Endothelial cell (in vitro differentiated cells): ENCODE measurements at regions not wholly inside any gene's neighbourhood (a gene's known extent, or its start where the extent isn't known, plus 50 kb on each side); places are given as distances from the start of the nearest gene placed in this dataset.

Experiments
- DNase-seq: peaks from one replicate; pipeline ENCODE4 v3.0.0; 2021; ENCODE audit warnings: low spot score
- H3K27ac Mint-ChIP-seq: one replicate; pipeline ENCODE4 v1.8.0; 2021; ENCODE audit warnings: mixed read lengths, inconsistent platforms; ENCODE audit not compliant: unreplicated experiment
- H3K27me3 Mint-ChIP-seq: one replicate; pipeline ENCODE4 v1.8.0; 2021; ENCODE audit warnings: mild to moderate bottlenecking, moderate library complexity, mixed read lengths, inconsistent platforms; ENCODE audit not compliant: unreplicated experiment
- H3K36me3 Mint-ChIP-seq: one replicate; pipeline ENCODE4 v1.8.0; 2021; ENCODE audit warnings: mild to moderate bottlenecking, low read depth, mixed read lengths, inconsistent platforms; ENCODE audit not compliant: unreplicated experiment
- H3K4me1 Mint-ChIP-seq: one replicate; pipeline ENCODE4 v1.8.0; 2021; ENCODE audit warnings: mild to moderate bottlenecking, mixed read lengths, inconsistent platforms; ENCODE audit not compliant: unreplicated experiment
- H3K4me3 Mint-ChIP-seq: one replicate; pipeline ENCODE4 v1.8.0; 2021; ENCODE audit warnings: mild to moderate bottlenecking, mixed read lengths, inconsistent platforms; ENCODE audit not compliant: unreplicated experiment
- H3K9me3 Mint-ChIP-seq: one replicate; pipeline ENCODE4 v1.8.0; 2021; ENCODE audit warnings: mixed read lengths, inconsistent platforms; ENCODE audit not compliant: unreplicated experiment
- TF ChIP-seq, protein P1 (sequence below): fragments of 200-600 bp; sonication (generic); IDR thresholded peaks from one replicate; pipeline ENCODE4 v1.5.0; 2021; ENCODE audit warnings: antibody characterized with exemption; ENCODE audit not compliant: unreplicated experiment

DNA sequence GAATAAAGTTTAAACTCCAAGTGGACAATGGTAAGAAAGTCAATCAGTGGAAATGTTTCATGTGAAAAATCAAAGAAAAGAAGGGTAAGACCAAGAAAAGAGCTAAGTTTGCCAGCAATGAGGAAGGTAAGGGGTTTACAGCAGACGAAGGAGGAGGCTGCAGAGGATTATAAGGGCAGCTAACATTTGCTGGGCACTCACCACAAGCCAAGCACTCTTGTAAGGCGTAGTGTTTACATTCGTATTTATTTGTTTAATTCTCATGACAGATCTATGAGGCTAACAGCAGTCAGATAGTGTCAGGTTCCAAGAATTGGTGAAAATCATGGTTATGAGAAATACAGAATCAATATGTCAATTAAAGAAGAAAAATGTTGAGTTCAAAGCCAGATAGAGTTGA, 75.2 kb upstream of the NGF start:
- H3K9me3 Mint-ChIP-seq: no peaks in the 10 kb centered on the region
- no peak overlapping the region for H3K4me3 Mint-ChIP-seq
- no peaks in the 10 kb centered on the region for H3K4me1 Mint-ChIP-seq
- no peaks in the 10 kb centered on the region for H3K36me3 Mint-ChIP-seq
- H3K27ac Mint-ChIP-seq: no peak overlapping the region
- no peaks in the 10 kb centered on the region for H3K27me3 Mint-ChIP-seq
- TF ChIP-seq, protein P1, sequence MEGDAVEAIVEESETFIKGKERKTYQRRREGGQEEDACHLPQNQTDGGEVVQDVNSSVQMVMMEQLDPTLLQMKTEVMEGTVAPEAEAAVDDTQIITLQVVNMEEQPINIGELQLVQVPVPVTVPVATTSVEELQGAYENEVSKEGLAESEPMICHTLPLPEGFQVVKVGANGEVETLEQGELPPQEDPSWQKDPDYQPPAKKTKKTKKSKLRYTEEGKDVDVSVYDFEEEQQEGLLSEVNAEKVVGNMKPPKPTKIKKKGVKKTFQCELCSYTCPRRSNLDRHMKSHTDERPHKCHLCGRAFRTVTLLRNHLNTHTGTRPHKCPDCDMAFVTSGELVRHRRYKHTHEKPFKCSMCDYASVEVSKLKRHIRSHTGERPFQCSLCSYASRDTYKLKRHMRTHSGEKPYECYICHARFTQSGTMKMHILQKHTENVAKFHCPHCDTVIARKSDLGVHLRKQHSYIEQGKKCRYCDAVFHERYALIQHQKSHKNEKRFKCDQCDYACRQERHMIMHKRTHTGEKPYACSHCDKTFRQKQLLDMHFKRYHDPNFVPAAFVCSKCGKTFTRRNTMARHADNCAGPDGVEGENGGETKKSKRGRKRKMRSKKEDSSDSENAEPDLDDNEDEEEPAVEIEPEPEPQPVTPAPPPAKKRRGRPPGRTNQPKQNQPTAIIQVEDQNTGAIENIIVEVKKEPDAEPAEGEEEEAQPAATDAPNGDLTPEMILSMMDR: no peak
- no peak for DNase-seq

DNA sequence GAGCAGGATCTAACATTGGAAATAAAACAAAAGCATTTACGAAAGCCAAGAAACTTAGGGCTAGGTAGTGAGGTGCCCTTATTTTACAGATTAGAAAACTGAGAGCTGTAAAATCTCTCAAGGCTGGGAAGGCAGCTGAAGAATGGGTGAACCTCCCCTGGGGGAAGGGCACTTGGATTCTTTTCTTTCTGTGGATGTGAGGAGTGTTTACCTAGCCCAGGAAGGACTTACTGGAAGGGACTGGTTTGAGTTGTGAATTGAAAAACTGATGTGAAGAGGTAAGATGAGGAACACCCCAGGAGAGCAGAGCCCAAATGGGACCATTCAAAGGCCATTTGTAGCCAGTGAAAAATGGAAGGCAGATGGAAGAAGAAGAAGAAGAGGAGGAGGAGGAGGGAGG, 74.7 kb upstream of the NGF start:
- no peak for DNase-seq
- TF ChIP-seq, protein P1: no peak
- H3K4me3 Mint-ChIP-seq: no peak overlapping the region
- H3K36me3 Mint-ChIP-seq: no peaks in the 10 kb centered on the region
- H3K9me3 Mint-ChIP-seq: no peaks in the 10 kb centered on the region
- H3K27ac Mint-ChIP-seq: no peak overlapping the region
- H3K4me1 Mint-ChIP-seq: no peaks in the 10 kb centered on the region
- no peaks in the 10 kb centered on the region for H3K27me3 Mint-ChIP-seq

DNA sequence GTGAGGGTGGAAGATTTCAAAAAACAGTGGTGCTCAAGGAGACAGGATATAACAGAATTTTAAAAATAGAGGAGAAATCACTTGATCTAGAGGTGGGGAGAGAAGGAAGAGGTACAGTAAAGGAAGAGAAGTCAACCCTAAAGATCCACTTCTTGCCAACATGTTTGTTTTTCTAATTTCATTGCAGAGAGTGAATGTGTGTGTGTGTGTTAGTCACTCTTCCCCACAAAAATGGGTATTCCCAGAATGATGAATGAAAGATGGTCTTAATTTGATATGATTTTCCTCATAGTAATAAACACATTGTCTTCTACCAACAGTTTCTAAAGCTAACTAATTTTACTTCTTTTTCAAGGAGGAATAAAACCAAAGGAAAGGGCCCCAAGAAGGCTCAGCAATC, 74.2 kb upstream of the NGF start:
- Mint-ChIP-seq H3K9me3 (no peaks in the 10 kb centered on the region), H3K4me1 (no peaks in the 10 kb centered on the region), H3K36me3 (no peaks in the 10 kb centered on the region), H3K4me3 (no peak overlapping the region), H3K27me3 (no peaks in the 10 kb centered on the region), H3K27ac (no peak overlapping the region)
- TF ChIP-seq, protein P1: no peak
- no peak for DNase-seq

DNA sequence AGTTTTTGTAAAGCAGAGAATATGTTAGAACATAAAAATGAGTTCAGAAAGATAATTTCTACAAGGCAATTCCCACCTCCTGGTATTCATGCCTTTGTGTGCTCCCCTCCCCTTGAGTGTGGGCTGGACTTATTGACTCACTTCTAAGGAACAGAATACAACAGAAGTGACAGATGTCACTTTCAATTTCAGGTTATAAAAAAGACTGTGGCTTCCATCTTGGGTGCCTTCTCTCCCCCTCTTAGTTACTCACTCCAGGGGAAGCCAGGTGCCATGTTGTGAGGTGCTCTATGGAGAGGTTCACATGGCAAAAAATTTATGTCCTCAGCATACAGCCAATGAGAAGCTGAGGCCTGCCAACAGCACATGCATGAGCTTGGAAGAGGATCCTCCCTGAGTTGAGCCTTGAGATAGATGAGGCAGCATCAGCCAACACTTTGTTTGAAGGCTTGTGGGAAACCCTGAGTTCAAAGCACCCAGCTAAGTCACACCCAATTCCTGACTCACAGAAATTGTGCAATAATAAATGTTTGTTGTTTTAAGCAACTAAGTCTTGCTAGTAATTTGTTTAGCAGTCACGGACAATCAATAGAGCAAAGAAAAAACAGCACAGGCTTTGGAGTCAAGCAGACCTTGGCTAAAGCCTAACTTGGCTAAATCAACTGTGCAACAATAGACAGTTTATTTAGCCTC, 73.5 kb upstream of the NGF start:
- Mint-ChIP-seq H3K27ac (no peak overlapping the region), H3K27me3 (no peaks in the 10 kb centered on the region), H3K9me3 (peaks cover 4% of the 10 kb centered on the region), H3K4me1 (no peaks in the 10 kb centered on the region), H3K4me3 (no peak overlapping the region), H3K36me3 (no peaks in the 10 kb centered on the region)
- TF ChIP-seq, protein P1: no peak
- DNase-seq: no peak

DNA sequence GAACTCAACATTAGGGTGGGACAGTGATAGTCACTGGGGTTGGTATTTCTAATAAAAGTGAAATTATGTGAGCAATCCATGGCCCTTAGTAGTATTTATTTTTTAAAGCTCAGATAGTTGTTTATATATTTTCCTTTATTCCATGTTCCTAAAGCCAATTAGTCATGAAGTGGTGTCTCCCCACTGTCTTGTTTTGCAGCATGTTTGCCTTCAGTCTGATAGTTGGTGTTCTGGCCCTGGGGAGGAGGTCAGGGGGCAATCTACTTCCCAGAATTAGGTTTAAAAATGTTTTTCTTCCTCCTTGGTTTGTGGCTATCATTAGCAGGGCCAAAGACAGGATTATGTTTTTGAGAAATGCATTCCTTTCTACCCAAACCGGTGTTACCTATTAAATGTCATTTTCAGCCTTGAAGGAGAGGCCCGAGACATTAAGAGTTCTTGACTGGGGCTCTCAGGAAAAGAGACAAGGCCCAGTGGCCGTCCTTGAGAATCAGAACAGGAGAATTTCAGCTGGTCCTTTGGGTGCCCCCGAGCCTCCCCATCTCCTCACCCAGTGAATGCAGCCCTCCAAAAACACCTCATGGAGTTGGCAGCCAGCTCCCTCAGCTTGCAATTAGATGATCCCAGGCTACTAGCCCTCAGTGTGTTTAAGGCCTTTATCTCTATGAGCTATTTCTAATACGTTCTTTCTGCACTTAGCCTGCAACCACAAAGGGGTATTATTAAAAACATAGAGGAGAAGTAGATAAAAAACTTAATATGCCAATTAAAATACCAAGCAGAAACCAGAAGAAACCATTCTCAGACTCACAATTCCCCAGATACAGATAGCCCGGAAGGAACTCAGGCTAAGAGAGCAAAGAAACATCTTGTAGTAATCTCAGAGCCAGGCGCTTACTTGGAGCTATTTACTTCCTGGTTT, 71.3 kb upstream of the NGF start:
- H3K27me3 Mint-ChIP-seq: no peaks in the 10 kb centered on the region
- H3K4me1 Mint-ChIP-seq: no peaks in the 10 kb centered on the region
- H3K36me3 Mint-ChIP-seq: no peaks in the 10 kb centered on the region
- no peak overlapping the region for H3K27ac Mint-ChIP-seq
- peaks cover 5% of the 10 kb centered on the region for H3K9me3 Mint-ChIP-seq
- TF ChIP-seq, protein P1: no peak
- no peak overlapping the region for H3K4me3 Mint-ChIP-seq
- no peak for DNase-seq
